Prostate gland (tissue), 2 donors: ENCODE measurements at regions not wholly inside any gene's neighbourhood (a gene's known extent, or its start where the extent isn't known, plus 50 kb on each side); places are given as distances from the start of the nearest gene placed in this dataset.

Source experiments
- DNase-seq: peaks from one replicate; pipeline ENCODE4 v3.0.0-alpha.2; 2019; ENCODE audit warnings: low spot score
- H3K27ac ChIP-seq, 2 donors: fragments of 200-600 bp; sonication (generic); 2 replicates each; pipeline ENCODE4 v1.5.1; 2017 to 2019
- H3K27me3 ChIP-seq: fragments of 200-600 bp; sonication (generic); replicated peaks from 2 replicates; pipeline ENCODE4 v1.5.1; 2019; ENCODE audit not compliant: insufficient read depth
- H3K36me3 ChIP-seq, 2 donors: fragments of 200-600 bp; sonication (generic); 1 replicate in 1 of 2; 2 replicates in 1 of 2; pipeline versions ENCODE4 v1.5.1 to v1.8.1; 2017 to 2019
- H3K4me1 ChIP-seq: fragments of 200-600 bp; sonication (generic); replicated peaks from 2 replicates; pipeline ENCODE4 v1.5.1; 2019
- H3K4me3 ChIP-seq, 2 donors: fragments of 200-600 bp; sonication (generic); 2 replicates each; pipeline ENCODE4 v1.5.1; 2017 to 2019
- H3K9me3 ChIP-seq: fragments of 200-600 bp; sonication (generic); 2 replicates; pipeline ENCODE4 v1.5.1; 2017
- CTCF ChIP-seq, 4 experiments: fragments of 200-600 bp in 2 of 4; fragments of 450-650 bp in 2 of 4; sonication (generic) in 2 of 4; IDR thresholded peaks; 1 replicate in 3 of 4; 2 replicates in 1 of 4; pipeline ENCODE4 v1.5.1; 2016 to 2019; ENCODE audit warnings: antibody characterized with exemption in 4 of 4, mild to moderate bottlenecking in 2 of 4, moderate library complexity in 2 of 4
- POLR2A ChIP-seq: fragments of 450-650 bp; IDR thresholded peaks from one replicate; pipeline ENCODE4 v1.6.1; 2016; ENCODE audit warnings: antibody characterized with exemption, mild to moderate bottlenecking
- POLR2AphosphoS5 ChIP-seq: sonication (generic); formaldehyde crosslinking; IDR thresholded peaks from one replicate; pipeline ENCODE4 v1.6.1; 2017; ENCODE audit warnings: antibody characterized with exemption
- WGBS: methylation state at CpG from one replicate; pipeline ENCODE4 v1.1.5; 2018; 5-methylcytosine and 5-hydroxymethylcytosine counted together
- intact Hi-C: fragments of 100-400 bp; cut with DNase I; formaldehyde crosslinking; loops from one replicate; pipeline ENCODE4 v1.14.2; 2022

GRCh38 chr18:66159451-66159850 is 408.6 kb downstream of the CDH7 start:
- intact Hi-C loops = no loop called here
- no peak for DNase-seq
- H3K4me1 ChIP-seq = no peaks in the 10 kb centered on the region
- no peaks in the 10 kb centered on the region for H3K36me3 ChIP-seq
- H3K27ac ChIP-seq = no peak overlapping the region
- no peaks in the 10 kb centered on the region for H3K27me3 ChIP-seq
- H3K4me3 ChIP-seq = no peak overlapping the region
- H3K9me3 ChIP-seq = no peaks in the 10 kb centered on the region
- TF ChIP-seq POLR2AphosphoS5 = no peak
- TF ChIP-seq CTCF (IDR thresholded peaks at IDR 0.05) = no peak
- no peak for TF ChIP-seq POLR2A
- 100% methylated on average over 1 of the region's 1 CpG for WGBS

GRCh38 chr18:66156946-66157687 is 406.3 kb downstream of the CDH7 start:
- Histone ChIP-seq H3K9me3 (no peaks in the 10 kb centered on the region), H3K27me3 (no peaks in the 10 kb centered on the region), H3K36me3 (no peaks in the 10 kb centered on the region), H3K27ac (no peak overlapping the region), H3K4me3 (no peak overlapping the region), H3K4me1 (no peaks in the 10 kb centered on the region)
- intact Hi-C loops = no loop called here
- TF ChIP-seq POLR2A (no peak), CTCF (IDR thresholded peaks at IDR 0.05) (no peak), POLR2AphosphoS5 (no peak)
- no peak for DNase-seq

GRCh38 chr18:66150650-66151049 is 399.8 kb downstream of the CDH7 start:
- H3K4me1 ChIP-seq = no peaks in the 10 kb centered on the region
- no peak overlapping the region for H3K27ac ChIP-seq
- TF ChIP-seq POLR2A = no peak
- TF ChIP-seq CTCF (IDR thresholded peaks at IDR 0.05) = no peak
- no peak for TF ChIP-seq POLR2AphosphoS5
- WGBS = 97% methylated on average over 1 of the region's 1 CpG
- H3K4me3 ChIP-seq = no peak overlapping the region
- no peaks in the 10 kb centered on the region for H3K9me3 ChIP-seq
- intact Hi-C loops = no loop called here
- DNase-seq = no peak
- H3K27me3 ChIP-seq = no peaks in the 10 kb centered on the region
- no peaks in the 10 kb centered on the region for H3K36me3 ChIP-seq

GRCh38 chr18:66143029-66143428 is 392.2 kb downstream of the CDH7 start:
- H3K4me3 ChIP-seq = no peak overlapping the region
- no peak for DNase-seq
- H3K4me1 ChIP-seq = no peaks in the 10 kb centered on the region
- TF ChIP-seq POLR2AphosphoS5 (no peak), CTCF (IDR thresholded peaks at IDR 0.05) (no peak), POLR2A (no peak)
- WGBS = 84% methylated on average over 2 of the region's 2 CpGs
- H3K27me3 ChIP-seq = no peaks in the 10 kb centered on the region
- no peaks in the 10 kb centered on the region for H3K9me3 ChIP-seq
- no peaks in the 10 kb centered on the region for H3K36me3 ChIP-seq
- intact Hi-C loops = no loop called here
- no peak overlapping the region for H3K27ac ChIP-seq

- no peak for DNase-seq
- TF ChIP-seq CTCF (IDR thresholded peaks at IDR 0.05) (no peak), POLR2AphosphoS5 (no peak), POLR2A (no peak)
- no peaks in the 10 kb centered on the region for H3K27me3 ChIP-seq
- WGBS = 95% methylated on average over 4 of the region's 4 CpGs
- H3K4me1 ChIP-seq = no peaks in the 10 kb centered on the region
- no peak overlapping the region for H3K4me3 ChIP-seq
- H3K27ac ChIP-seq = no peak overlapping the region
- intact Hi-C loops = no loop called here
- no peaks in the 10 kb centered on the region for H3K9me3 ChIP-seq
- no peaks in the 10 kb centered on the region for H3K36me3 ChIP-seq
These were observed 390.9 kb downstream of the CDH7 start for GRCh38 chr18:66141716-66142115.
